Activated CD4-positive, alpha-beta T cell treated with anti-CD3 and anti-CD28 coated beads, Interleukin-2, Interleukin-6, amounts not matched to agents 100 ng/mL and 50 ng/mL, durations not matched to agents 16 hours and 8 hours (primary cell): ENCODE measurements at regions not wholly inside any gene's neighbourhood (a gene's known extent, or its start where the extent isn't known, plus 50 kb on each side); places are given as distances from the start of the nearest gene placed in this dataset.
"Not testable (repeated sequence)": the region's sequence is repeated elsewhere in the genome, so short reads cannot be mapped to it uniquely, and the experiment has no call there.

ENCODE experiments used
- DNase-seq: peaks from one replicate; pipeline ENCODE4 v3.0.0-alpha.2; 2020

DNA sequence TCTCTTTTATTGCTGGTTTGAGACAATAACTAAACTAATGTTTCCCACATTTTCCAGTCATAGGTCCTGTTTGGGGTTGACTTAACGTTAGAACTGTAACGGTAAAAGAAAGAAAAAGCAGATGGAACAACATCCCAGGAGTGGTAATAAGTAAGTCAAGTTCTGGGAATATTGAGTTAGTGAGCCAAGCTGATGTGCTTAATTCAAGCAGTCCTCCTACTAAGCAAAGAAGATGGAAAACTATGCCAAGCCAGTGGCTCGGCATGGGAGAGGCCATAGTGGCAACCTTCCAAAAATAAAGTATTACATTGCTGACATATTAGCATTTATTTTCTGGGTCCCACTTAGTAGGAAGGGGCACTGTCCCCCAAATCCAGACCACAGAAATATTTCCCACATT lies 161.7 kb upstream of the CDH5 start:
- no peak for DNase-seq

DNA sequence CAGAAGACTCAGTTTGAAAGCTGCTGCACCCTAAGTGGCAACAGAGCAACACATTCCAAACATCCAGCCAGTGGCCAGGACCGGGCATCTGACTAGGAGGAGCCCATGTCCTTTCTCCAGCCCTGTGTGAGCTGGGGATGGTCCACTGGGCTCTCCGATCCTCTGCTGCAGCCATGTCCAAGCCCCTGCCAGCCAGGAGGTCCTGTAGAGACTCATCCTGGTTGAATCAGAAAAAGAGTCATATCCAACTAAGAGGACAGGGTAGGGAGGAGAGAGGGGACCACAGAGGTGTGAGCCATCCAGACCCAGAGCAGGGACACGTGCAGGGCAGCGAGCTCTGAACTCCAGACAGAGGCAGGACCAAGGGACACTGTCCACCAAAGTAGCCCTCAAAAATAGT lies 163.0 kb upstream of the CDH5 start:
- no peak for DNase-seq

DNA sequence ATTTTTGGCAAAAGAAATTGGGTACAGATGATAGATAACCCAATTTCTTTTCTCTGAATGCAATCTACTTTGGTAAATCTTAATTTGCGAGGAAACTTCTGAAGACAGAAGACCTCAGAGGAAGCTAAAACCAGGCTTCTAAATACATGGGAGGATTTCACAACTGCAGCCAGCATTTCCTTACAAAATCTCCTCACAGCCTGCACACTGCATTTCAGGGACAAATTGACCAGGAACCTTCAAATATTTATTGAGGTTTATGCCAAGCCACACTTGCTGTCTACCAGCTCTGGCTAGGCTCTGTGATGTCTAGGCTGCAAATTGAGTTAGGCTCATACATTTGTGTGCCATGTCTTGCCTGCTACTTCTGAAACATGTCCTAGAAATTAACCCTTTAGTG lies 167.3 kb upstream of the CDH5 start:
- no peak for DNase-seq

DNA sequence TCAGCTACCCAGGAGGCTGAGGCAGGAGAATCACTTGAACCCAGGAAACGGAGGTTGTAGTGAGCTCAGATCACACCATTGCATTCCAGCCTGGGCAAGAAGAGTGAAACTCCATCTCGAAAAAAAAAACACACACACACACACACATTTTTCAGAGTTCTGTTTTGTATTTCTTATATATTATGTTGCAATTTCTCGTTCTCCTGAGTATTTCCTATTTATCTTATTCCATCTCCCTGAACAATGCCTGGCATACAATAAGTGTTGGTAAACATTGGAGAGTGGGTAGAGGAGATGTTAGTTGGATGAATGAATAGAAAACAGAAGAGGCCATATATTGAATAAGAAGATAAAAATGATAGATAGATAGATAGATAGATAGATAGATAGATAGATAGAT lies 167.8 kb upstream of the CDH5 start:
- DNase-seq = no peak

DNA sequence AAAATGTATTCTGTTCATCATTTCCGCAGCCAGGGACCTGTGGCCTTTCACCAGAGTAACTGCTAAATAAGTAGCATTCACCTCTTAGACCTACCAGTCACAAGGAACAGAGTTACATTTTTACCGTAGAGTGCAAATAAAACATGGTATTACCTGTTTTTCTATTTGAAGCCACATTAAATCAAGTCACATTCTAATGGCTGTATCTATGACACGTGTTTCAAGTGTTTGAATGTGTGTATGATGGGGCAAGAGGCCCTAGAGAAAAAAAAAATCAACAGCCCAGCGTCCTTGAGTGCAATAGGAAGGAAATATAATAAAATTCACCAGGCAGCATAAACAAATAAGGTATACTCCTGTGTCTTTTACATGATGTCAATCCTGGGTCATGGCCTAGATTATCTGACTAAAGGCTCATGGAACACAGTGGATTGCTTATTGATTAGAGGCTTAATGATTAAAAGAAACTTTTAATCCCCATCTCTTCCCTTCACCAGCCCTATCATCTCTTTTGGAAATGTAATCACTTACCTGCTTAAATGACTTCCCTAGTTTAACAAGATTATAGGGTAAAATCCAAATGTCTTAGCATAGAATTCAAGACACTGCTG lies 168.7 kb upstream of the CDH5 start:
- no peak for DNase-seq

DNA sequence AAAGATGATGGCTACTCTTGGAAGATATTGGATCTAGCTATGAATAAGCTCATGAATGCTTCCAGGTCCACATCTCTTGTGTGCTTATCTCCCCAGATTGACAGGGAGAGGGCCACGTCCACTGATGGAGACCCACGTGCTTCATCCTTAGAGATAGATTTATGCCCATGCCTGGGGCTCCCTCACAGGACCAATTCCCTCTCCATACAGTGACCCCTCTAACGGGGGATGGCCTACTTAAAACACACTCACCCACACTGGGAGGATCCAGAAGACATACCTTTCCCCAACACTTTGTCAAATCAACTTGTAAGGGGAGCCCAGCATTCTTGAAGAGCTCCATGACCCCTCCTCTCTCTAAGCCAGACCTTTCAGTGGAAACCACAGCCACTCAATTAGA lies 169.7 kb upstream of the CDH5 start:
- no peak for DNase-seq

DNA sequence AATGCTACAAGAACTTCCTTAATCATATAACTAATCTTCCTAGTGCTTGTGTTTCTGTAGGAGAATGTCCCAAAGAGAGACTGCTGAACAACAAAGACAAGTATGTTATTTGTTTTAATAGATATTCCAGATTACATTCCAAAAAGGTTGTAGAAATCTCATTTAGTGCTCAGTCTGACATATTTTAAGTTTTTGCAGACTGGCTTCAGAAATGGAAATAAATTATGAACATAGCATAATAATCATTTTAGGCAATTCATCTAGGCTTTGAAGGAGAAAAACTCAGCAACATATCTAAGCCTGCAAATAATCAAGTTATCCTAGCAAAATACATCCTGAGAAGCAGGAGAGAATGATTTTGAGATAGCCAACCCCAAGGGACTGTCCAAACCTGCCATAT lies 171.6 kb upstream of the CDH5 start:
- DNase-seq = no peak

DNA sequence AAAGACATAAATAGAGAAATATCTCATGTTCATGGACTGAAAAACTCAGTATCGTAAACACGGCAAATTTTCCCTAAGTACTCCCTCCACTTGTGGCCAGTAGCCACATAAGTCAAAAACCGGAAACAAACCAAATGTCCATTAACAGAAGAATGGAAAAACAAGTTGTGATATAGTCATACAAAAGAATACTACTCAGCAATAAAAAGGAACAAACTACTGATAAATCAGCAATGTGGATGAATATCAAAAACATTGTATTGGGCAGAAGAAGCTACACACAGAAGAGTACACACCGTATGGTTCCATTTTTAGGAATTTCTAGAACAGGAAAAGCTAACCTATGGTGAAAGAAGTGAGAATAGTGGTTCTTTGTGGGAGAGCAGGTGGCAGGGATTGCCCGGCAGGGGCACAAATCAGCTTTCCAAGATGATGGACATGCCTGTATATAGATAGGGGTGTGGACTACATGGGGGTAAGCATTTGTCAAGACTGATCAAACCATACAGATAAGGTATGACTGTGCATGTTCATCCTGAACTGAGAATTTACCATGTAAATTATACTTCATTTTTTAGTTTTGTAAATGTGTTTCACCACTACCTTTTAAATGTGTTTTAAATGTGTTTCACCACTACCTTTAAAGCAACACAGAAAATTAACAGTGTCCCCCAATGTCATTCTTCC lies 172.8 kb upstream of the CDH5 start:
- no peak for DNase-seq

DNA sequence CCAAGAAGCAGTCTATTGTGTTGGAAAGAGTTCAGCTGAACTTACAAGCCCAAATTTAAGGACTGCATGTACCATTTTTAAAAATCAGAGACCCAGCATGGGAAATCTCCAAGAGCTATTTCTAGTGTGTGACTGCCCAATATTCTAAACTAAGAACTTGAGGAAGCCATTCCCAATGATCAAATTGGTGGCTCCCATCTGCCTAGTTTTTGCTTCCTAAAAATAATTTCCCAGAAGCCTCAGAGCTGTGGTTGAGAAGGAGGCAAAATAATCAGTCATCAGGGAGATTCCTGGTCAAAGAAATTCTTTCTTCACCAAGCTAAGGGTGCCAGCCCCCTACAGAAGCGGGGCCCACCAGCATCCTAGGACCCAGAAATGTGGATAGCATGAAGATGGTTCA lies 176.1 kb upstream of the CDH5 start:
- DNase-seq = no peak

DNA sequence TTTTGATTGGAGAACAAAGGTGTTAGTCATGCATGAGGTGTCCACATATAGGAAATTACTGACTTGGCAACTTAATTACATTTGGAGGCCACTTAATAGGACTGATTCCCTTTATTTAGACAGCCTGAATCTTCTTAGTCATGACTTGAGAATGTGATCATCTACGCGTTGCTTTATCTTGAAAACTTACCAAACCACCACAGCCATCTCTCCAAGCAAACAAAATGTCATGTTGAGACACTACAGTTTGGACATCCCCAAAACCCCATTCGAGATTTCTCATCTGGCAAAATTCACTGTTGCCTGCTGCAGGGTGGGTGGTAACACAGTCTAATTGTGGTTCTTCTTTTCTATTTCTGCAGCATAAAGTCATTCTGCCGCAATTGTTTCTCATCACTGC lies 176.5 kb upstream of the CDH5 start:
- no peak for DNase-seq

DNA sequence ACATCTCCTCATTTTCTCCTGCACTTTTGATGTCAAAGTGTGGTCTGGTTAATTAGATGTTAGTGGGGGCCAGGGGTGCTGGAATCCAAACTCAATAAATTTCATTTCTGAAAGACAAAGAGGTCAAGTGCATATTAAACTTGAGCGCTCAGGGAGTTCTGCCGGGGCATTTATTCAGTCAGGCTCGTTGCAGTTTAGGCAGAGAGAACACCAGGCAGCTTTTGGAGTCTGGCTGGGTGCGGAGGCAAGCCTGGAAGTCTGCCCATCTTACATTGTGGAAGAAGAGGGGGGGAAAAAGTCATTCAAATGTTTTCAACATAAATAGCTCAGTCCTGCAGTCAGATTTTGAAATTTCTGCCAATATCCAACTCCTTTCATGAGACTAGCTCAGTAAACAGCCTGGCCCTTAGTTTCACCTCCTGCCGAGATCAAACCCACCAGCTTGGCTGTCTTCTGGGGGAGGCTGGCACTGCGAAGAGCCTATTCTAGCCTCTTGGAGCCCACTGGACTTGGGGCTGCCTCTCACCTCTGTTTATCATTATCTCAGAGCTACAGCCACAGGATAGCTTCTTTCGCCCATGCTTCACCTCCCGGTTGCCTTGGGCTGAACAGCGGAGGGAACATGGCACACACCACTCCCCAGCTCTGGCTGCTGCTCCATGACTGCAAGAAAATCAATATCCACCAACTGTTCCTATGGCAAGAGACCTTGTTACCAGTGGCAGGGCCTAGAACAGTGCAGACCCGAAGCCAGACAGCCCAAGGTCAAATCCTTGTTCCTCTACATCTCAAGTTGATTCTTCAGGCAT lies 177.4 kb upstream of the CDH5 start:
- DNase-seq = no peak

DNA sequence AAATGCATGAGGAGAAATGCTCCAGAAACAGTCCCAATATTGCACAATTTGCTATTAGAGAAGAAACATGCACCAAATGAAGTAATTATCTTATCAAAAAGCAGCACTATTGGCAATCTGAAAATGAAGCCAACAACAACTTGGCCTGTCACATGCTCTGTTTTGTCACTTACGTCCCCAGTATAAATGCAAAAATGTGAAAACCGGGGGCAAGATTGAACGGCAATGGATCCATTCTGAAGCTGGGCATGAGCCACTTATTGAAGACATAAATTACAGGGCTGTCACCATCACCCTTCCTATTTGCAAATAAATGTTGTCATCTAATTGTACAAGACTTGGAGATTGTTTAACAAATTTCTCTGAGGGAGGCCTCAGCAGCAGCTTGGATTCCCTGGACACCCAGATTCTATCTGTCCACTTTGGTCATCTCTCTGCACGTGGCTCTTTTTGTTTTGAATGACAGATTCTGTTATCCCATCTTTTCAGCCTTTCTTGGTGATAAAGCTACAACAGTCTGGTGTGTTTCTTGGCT lies 180.2 kb upstream of the CDH5 start:
- DNase-seq = no peak

DNA sequence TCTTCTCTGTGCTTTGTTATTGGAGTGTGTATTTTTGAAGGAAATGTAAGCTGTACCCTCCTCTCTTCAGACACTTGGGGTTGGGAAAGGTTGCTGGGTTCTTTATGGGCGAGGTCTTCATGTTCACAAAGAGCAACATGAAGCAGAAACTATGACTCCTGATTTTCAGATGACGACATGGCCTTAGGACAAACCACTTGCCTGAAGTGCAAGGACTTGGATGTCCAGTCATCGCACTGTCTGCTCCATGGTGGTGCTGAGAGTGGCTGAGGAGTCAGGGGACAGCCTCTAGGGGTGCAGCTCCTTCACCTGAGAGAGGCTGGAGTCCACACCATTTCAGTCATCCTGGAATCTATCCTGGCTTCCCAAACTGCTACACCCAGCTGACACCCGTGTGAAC lies 183.9 kb upstream of the CDH5 start:
- DNase-seq = no peak

DNA sequence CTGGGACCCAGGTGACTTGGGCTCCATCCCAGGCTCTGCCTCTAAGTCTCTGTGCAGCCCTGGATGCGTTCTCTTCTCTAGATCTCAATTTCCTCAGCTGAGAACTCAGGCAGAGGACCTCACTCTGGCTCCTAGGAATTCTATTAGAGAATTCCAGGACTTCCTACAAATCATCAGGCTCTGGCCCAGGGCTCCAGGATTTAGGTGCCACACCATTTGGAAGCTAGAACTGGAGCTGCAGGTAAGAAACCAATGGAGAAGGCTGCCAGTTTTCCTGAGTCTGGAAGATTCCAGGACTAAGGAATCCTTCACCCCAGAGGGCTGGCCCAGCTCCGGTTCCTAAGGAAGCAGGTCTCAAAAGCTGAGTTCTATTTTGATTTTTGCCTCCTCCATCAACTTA lies 189.8 kb upstream of the CDH5 start:
- DNase-seq = no peak

DNA sequence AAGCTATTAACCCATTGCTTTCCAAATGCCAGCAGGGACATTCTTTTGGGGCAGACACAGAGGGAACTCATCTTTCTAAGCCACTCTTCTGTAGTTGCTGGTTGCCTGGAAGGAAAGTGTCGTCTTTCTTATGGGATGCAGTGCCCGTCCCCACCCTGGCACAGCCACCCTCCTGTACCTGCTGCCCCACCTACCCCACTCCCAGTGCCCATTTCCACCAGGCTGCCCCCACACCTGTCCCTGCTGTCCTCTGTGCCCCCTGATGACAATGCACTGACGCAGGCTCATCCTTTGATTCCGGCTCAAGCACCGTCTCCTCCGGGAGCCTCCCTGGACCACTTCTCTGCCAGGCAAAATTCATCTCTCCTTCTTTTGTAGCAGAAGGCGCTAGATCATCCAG lies 190.4 kb upstream of the CDH5 start:
- no peak for DNase-seq

DNA sequence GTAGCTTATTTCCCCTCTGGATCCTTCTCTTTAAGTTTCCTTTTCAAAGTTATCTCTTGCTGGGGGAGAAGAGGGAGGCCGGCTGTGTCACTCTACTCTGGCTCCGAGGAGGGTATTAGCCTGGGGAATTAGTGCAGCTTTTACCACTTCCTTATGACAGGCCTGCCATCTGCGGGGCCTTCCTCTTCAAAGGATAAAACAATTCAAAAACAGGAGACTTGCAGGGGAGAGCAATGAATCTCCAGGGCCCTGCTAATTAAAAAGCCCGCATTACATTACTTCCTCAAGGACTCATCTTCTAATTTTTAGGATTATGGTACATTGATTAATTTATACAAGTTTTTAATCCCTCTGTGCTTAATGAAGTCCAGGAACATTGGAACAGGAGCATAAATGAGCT lies 190.9 kb upstream of the CDH5 start:
- no peak for DNase-seq

DNA sequence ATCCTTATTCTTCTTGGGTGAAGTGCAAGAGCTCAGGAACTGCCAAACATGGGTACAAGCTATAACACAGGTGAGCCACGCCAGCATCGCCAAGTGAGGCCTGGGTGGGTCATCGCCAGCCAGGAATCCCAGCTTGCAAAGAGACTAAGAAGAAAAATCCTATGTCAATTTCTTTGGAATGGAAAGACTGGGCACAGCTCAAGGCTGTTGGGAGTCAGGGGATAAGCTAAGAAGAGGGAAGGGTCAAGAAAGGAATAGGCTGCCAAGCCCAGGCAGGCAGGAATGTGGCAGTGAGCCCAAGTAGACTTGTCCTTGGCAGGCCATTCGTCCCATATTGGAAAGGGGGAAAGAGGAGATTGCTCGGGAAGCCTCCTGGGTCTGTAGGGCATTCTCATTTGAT lies 191.4 kb upstream of the CDH5 start:
- no peak for DNase-seq

DNA sequence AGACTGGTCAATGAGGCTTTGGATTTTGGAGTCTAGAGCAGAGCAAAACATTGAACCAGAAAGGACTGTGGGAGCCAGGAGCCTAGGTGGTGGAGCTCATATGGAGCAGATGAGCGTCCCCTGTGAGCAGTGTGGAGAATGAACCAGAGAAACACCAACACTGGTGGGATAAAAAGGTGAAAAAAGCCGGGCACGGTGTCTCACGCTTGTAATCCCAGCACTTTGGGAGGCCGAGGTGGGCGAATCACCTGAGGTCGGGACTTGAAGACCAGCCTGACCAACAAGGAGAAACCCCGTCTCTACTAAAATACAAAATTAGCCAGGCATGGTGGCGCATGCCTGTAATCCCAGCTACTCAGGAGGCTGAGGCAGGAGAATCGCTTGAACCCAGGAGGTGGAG lies 192.7 kb upstream of the CDH5 start:
- not testable (repeated sequence) for DNase-seq

DNA sequence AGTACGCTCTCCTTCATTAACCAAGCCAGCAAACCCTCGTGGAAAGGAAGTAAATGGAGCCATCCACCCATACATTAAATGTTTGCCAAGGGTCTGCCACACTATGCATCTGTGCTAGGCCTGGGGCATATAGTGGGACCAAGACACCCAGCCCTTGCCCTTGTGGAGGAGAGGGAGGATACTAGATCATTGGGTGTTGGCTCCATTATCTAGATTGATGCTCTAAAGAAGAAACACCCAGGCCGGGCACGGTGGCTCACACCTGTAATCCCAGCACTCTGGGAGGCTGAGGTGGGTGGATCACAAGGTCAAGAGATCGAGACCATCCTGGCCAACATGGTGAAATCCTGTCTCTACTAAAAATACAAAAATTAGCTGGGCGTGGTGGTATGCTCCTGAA lies 193.3 kb upstream of the CDH5 start:
- not testable (repeated sequence) for DNase-seq

DNA sequence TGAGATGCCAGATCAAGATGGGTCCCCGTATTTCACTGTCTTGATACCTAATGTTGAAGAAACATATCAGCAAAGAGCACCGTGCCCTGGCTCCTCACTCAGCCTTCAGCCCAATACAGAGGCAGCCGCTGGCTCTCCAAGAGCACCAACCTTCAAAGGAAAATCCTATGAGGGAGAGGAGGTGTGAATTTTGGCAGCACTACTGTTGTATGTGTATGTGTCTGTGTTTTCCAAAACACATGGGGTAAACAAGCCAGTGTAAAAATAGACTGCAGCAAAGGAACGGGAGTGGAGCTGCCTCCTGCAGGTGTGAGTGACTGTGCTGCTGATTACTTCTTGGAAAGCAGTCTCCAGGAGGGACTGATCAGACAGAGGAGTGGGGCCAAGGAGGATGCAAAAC lies 194.0 kb upstream of the CDH5 start:
- no peak for DNase-seq

DNA sequence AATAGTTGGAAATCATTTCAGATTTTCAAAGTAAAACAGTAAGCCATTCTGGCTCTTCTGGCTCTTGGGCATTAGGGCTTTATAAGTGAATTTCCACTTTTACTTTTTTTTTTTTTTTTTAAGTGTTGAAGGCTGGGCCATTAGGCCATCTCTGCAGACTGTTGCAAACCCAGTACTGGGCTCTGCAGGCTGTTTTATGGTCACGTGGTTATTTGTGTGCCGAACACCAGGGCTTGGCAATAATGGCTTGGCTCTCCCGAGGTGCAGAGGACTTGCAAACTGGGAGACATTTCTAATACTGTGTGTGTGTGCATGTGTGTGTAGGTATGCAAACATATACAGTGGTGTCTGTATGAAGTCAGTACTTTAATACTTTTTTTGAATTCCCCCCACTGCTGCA lies 194.9 kb upstream of the CDH5 start:
- DNase-seq = no peak

DNA sequence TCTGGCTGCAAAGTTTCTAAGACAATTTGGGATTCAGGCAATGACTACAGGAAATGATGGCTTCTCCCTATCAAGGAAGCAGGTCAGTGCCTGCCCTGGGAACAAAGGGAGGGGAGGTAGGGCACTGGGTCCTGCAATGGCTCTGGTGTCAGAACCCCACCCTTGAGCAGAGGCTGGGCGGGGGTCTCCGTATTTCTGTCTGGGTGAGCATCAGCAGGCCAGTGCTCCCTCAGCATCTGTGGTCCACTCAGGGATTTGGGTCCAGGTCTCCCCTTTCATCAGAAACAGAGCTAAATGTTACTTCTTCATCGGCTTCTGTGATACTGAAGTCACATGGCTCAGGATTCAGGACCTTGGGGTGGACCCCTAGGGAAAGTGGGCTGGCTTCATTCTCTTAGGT lies 195.5 kb upstream of the CDH5 start:
- no peak for DNase-seq

DNA sequence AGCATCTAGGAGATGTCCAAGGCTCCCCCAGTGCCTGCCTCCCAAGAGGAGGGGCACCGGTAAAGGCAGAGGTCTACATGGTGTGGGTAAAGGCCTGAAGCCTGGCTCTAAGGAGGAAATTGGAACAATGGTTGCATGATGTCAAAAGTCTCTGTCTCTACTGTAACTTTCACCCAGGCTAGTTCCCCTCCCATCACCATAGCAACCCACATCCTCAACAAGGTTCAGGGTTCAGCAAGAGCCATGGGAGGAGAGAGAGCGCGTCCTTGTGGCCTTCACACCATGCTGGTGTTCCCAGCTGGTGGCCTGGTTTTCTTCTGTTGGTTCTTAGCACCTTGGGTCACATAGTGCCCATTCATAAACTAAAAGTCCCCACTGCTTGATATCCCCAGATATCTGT lies 196.7 kb upstream of the CDH5 start:
- no peak for DNase-seq

DNA sequence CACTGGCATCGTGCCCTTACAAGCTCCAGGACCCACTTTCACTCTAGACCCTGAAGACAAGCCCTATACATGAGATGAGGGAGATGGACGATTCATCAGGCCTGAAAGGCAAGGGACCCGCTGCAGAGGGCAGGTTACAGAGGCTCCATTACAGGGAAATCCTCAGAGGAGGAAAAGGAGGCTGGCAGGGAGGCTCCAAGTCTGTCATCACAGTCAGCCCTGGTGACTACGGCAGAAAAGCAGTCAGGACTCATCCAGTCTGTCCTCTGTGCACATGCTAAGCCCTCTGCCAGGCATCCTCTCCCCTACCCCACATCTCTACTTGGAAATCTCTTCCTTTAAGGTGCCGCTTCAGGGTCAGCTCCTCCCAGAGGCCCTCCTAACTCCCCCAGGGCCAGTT lies 197.7 kb upstream of the CDH5 start:
- no peak for DNase-seq
